NCI-H128 (cell line): ENCODE measurements at regions not wholly inside any gene's neighbourhood (a gene's known extent, or its start where the extent isn't known, plus 50 kb on each side); places are given as distances from the start of the nearest gene placed in this dataset.
"Not testable (repeated sequence)": the region's sequence is repeated elsewhere in the genome, so short reads cannot be mapped to it uniquely, and the experiment has no call there.

Experiments used
- DNase-seq: peaks from one replicate; lab custom pipeline; 2025; ENCODE audit not compliant: unreplicated experiment; lab: John Stamatoyannopoulos, UW

- no peak for DNase-seq
Observed at GRCh38 chr12:114136631-114137030, 170.5 kb upstream of the RBM19 start.

GRCh38 chr12:114134922-114135321, 168.8 kb upstream of the RBM19 start:
- DNase-seq: no peak

GRCh38 chr12:114131824-114132223, 165.7 kb upstream of the RBM19 start:
- no peak for DNase-seq

GRCh38 chr12:114123108-114123507, 157.0 kb upstream of the RBM19 start:
- DNase-seq: no peak

GRCh38 chr12:114122016-114122415, 155.9 kb upstream of the RBM19 start:
- no peak for DNase-seq

GRCh38 chr12:114119316-114119715, 153.2 kb upstream of the RBM19 start:
- no peak for DNase-seq

GRCh38 chr12:114096461-114096860, 130.3 kb upstream of the RBM19 start:
- no peak for DNase-seq

- DNase-seq: no peak
Observed at GRCh38 chr12:114093520-114093919, 127.4 kb upstream of the RBM19 start.

GRCh38 chr12:114092981-114093380, 126.9 kb upstream of the RBM19 start:
- DNase-seq: no peak

- no peak for DNase-seq
Observed at GRCh38 chr12:114090211-114090610, 124.1 kb upstream of the RBM19 start.

GRCh38 chr12:114073076-114073475, 107.0 kb upstream of the RBM19 start:
- no peak for DNase-seq

- no peak for DNase-seq
Observed at GRCh38 chr12:114069507-114069906, 103.4 kb upstream of the RBM19 start.

- DNase-seq: no peak
Observed at GRCh38 chr12:114064497-114064896, 98.4 kb upstream of the RBM19 start.

- not testable (repeated sequence) for DNase-seq
Observed at GRCh38 chr12:114064034-114064433, 97.9 kb upstream of the RBM19 start.

GRCh38 chr12:114063435-114063834, 97.3 kb upstream of the RBM19 start:
- DNase-seq: no peak

- not testable (repeated sequence) for DNase-seq
Observed at GRCh38 chr12:114056351-114056750, 90.2 kb upstream of the RBM19 start.

GRCh38 chr12:114054982-114055381, 88.9 kb upstream of the RBM19 start:
- no peak for DNase-seq

- no peak for DNase-seq
Observed at GRCh38 chr12:114046236-114046998, 80.3 kb upstream of the RBM19 start.

GRCh38 chr12:114045349-114045748, 79.2 kb upstream of the RBM19 start:
- no peak for DNase-seq

GRCh38 chr12:114041590-114041989, 75.5 kb upstream of the RBM19 start:
- DNase-seq: no peak

GRCh38 chr12:114041136-114041535, 75.0 kb upstream of the RBM19 start:
- DNase-seq: no peak

- DNase-seq: no peak
Observed at GRCh38 chr12:114038962-114039361, 72.8 kb upstream of the RBM19 start.

GRCh38 chr12:114032801-114033200, 66.7 kb upstream of the RBM19 start:
- DNase-seq: no peak
